ENCODE measurements at regions not wholly inside any gene's neighbourhood (a gene's known extent, or its start where the extent isn't known, plus 50 kb on each side); places are given as distances from the start of the nearest gene placed in this dataset.

DNA sequence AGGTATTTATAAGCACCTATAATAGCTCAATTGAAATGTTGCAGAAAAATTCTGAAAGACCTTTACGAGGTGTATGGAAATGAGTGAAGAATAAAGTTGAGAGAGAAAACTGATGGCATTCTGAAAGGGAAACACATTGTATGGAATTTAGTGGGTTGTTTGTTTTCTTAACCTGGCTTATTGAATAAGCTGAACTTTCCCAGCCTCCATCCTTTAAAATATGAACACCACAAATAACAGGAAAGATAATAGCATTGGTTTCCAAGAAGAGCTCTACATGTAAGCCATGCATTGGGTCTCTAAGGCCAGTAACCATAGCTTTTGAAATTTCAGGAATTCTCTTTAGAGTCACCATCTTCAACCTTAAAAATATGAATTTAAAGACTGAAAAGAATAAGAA, 709.0 kb downstream of the USP25 start:
- TF ChIP-seq, protein P1, sequence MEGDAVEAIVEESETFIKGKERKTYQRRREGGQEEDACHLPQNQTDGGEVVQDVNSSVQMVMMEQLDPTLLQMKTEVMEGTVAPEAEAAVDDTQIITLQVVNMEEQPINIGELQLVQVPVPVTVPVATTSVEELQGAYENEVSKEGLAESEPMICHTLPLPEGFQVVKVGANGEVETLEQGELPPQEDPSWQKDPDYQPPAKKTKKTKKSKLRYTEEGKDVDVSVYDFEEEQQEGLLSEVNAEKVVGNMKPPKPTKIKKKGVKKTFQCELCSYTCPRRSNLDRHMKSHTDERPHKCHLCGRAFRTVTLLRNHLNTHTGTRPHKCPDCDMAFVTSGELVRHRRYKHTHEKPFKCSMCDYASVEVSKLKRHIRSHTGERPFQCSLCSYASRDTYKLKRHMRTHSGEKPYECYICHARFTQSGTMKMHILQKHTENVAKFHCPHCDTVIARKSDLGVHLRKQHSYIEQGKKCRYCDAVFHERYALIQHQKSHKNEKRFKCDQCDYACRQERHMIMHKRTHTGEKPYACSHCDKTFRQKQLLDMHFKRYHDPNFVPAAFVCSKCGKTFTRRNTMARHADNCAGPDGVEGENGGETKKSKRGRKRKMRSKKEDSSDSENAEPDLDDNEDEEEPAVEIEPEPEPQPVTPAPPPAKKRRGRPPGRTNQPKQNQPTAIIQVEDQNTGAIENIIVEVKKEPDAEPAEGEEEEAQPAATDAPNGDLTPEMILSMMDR (IDR thresholded peaks at IDR 0.05 in 8 of 11, conservative IDR thresholded peaks at IDR 0.05 in 3 of 11) = no peak
- TF ChIP-seq POLR2AphosphoS5 (IDR thresholded peaks at IDR 0.05) (no peak), POLR2A (IDR thresholded peaks at IDR 0.05) (no peak)
- Histone ChIP-seq H3K4me1 (no peaks in the 10 kb centered on the region), H3K27ac (no peak overlapping the region), H3K9me3 (no peaks in the 10 kb centered on the region), H3K4me3 (no peak overlapping the region), H3K27me3 (replicated peaks in 1 of 7) (no peaks in the 10 kb centered on the region), H3K36me3 (no peaks in the 10 kb centered on the region)
- no peak for DNase-seq
- intact Hi-C loops (cut with DNase I; ENCODE audit: low total_unique reads) = no loop called here
- 82 to 96% (median 86%) methylated on average over 1 of the region's 1 CpG for WGBS, 5 donors

DNA sequence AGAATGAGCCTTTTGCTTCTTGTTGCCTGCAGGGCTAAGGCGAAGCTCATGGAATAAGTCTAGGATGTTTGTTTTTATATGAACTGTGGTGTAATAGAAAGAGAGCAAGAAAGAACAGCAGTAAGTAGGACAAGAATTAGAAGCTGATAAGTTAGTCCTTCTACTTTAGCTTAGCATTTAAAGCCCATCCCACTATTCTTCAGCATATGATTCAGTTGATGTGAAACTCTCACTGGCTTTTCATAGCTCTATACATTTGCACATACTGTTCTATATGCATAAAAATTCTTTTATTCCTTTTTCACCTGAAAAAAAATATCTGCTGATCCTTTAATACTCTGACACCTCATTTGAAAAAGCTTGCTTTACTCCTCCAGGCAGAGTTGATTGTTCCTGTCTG, 712.0 kb downstream of the USP25 start:
- no peak overlapping the region for H3K27ac ChIP-seq
- H3K4me1 ChIP-seq = no peaks in the 10 kb centered on the region
- H3K9me3 ChIP-seq = peaks cover 0 to 4% (median 0%) of the 10 kb centered on the region in 8 donors
- TF ChIP-seq POLR2AphosphoS5 (IDR thresholded peaks at IDR 0.05) (no peak), POLR2A (IDR thresholded peaks at IDR 0.05) (no peak)
- TF ChIP-seq, protein P1 (IDR thresholded peaks at IDR 0.05 in 8 of 11, conservative IDR thresholded peaks at IDR 0.05 in 3 of 11) = no peak
- 80 to 85% (median 84%) methylated on average over 1 of the region's 1 CpG for WGBS, 5 donors
- H3K36me3 ChIP-seq = no peaks in the 10 kb centered on the region
- H3K4me3 ChIP-seq = no peak overlapping the region
- no peaks in the 10 kb centered on the region for H3K27me3 ChIP-seq (replicated peaks in 1 of 7)
- DNase-seq = no peak
- intact Hi-C loops (cut with DNase I; ENCODE audit: low total_unique reads) = no loop called here

DNA sequence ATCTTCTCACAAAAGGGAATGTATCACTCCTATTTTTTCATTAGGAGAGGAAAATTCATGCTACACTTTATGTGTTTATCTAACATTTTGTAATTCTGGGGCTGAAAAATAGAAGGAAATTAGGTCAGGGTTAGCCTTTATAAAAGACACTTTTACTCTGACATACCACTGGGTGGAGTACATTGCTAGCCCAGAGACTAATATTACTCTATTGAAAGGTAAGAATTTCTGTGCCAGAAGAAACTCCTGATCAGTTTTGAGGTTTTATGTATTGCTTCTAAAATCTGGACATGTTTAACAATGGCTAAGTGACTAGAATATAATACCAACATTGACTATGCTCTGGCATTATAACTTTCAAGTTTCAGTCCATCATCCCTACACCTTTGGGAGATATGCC, 724.6 kb downstream of the USP25 start:
- H3K4me3 ChIP-seq = no peak overlapping the region
- H3K27me3 ChIP-seq (replicated peaks in 1 of 7) = no peaks in the 10 kb centered on the region
- no peak overlapping the region for H3K27ac ChIP-seq
- intact Hi-C loops (cut with DNase I; ENCODE audit: low total_unique reads) = no loop called here
- H3K9me3 ChIP-seq = no peaks in the 10 kb centered on the region
- TF ChIP-seq, protein P1 (IDR thresholded peaks at IDR 0.05 in 8 of 11, conservative IDR thresholded peaks at IDR 0.05 in 3 of 11) = no peak
- TF ChIP-seq POLR2AphosphoS5 (IDR thresholded peaks at IDR 0.05) = no peak
- TF ChIP-seq POLR2A (IDR thresholded peaks at IDR 0.05) = no peak
- DNase-seq = no peak
- H3K4me1 ChIP-seq = no peaks in the 10 kb centered on the region
- H3K36me3 ChIP-seq = no peaks in the 10 kb centered on the region

DNA sequence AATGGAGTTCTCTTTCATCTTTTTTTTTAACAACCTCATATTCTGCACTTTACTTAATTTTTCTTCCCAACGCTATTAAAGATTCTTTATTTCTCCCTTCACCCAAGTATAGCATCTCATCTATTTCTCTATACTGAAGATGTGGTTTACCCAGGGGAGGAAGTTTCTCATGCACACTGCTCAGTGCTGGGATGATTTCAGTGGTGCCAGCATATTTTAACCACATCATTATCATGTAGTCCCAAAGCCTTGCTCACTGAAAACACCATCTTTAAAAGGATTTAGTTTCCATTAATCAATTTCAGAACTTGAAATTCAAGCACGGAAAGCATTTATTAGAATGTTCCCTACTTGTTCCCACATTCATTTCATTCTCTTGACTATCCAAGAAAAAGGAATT, 725.7 kb downstream of the USP25 start:
- DNase-seq = no peak
- no peak for TF ChIP-seq POLR2A (IDR thresholded peaks at IDR 0.05)
- TF ChIP-seq, protein P1 (IDR thresholded peaks at IDR 0.05 in 8 of 11, conservative IDR thresholded peaks at IDR 0.05 in 3 of 11) = no peak
- no peak for TF ChIP-seq POLR2AphosphoS5 (IDR thresholded peaks at IDR 0.05)
- 61 to 94% (median 92%) methylated on average over 2 of the region's 2 CpGs for WGBS, 5 donors
- Histone ChIP-seq H3K4me3 (no peak overlapping the region), H3K4me1 (no peaks in the 10 kb centered on the region), H3K27me3 (replicated peaks in 1 of 7) (no peaks in the 10 kb centered on the region), H3K9me3 (no peaks in the 10 kb centered on the region), H3K36me3 (no peaks in the 10 kb centered on the region), H3K27ac (no peak overlapping the region)
- intact Hi-C loops (cut with DNase I; ENCODE audit: low total_unique reads) = no loop called here

All from spleen (tissue), 11 donors.